ENCODE measurements at regions not wholly inside any gene's neighbourhood (a gene's known extent, or its start where the extent isn't known, plus 50 kb on each side); places are given as distances from the start of the nearest gene placed in this dataset.

DNA sequence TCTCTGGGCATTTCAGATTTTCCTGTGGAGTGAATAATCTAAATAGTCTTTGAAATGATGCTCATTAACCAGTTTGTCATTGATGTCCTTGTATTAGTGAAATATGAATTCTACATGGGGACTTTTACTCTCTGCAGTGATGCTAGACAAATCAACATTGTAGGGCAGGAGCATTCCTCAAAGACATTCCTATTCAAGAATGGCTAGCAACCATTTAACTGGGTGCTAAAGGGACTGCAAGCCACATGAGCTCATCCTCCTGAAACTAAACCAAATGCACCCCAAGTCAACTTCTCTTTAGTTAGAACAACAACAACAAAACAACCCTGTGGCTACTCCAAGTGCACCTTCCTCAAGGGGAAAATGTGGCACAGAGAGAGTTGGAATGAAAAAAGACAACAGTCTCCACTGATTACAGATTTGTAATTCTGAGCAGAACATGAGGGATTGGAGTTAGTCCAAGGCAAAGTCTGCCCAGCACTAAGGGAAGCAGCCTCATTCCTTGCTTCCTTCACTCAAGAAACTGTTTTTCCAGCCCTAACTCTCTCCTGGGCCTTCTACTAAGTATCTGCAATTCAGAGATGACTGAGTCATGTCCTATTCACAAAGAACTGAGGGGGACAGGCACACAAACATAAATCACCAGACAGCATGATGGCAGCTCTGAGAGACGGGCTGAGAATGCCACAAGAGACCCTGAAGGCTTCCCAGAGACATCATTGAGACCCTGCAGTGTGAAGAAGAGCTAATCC, 82.0 kb upstream of the WWC1 start:
- no peak for DNase-seq

DNA sequence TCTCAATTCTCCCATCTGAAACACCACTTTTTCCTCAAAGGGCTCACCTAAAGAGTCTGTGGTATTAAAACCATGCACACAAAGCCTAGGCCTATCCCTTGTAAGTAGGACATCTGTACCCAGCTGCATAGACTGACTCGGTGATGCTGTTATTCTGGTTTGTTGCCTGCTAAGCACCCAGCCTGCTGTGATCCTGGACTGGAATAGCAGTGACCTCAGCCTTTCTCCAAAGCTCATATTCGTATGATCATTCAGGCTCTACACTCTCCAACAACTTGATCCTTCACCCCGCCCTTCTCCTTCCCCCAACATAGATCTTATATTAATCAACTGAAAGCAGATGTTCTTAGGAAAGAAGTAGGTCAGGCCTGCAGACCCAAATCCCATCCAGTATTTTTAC, 81.4 kb upstream of the WWC1 start:
- DNase-seq: no peak

DNA sequence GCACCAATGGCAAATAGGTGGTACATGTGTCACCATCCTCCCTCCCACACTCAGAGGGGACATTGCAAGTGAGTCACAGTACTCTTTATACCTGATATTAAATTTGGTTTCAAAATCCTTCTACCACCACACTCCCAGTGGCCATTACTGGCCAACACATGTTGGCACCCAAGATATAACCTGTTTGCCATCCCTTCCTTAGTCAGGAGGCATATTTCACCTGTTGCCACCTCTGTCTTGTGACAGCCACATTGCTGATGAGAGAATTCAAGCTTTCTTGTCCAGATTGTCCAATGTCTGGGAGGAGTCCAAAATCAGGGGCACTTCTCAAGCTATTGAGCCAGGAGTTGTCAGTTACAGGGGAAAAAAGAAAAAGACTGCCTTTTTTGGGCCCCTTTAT, 80.2 kb upstream of the WWC1 start:
- DNase-seq: no peak

DNA sequence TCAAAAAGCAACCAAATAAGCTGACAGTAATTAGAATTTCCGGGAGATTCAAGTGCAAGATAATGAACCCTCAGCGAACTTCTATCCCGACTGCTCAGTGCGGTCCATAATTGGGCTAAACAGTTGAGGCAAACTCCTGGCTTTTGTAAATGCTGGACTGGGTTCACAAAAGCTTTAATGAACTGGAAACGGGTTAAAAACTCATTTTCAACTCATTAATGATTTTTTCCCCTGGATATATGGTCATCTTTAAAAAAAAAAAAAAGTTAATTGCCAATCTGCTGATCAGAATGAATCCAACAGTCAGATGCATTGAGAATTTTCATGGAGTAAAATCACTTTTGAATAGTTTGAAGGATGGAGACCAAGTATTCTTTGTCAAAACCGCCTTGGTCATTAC, 79.5 kb upstream of the WWC1 start:
- DNase-seq: no peak

DNA sequence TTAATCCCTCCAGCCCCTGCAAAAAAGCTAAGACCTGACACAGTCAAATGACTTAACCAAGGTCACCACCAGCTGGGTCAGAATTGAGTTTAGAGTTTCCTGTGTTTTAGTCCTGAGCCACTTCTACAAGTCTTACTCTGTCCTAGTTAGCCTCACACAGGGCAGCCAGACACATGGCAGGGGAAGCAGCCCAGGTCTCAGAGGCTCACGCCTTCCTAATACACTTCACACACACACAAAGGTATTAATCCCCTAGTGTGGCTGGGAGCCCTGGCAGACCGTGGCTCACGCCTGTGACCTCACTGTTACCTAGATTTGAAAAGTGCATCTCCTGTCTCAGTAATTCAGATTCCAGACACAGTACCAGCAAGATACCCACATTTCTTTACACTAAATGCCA, 77.4 kb upstream of the WWC1 start:
- DNase-seq: no peak

DNA sequence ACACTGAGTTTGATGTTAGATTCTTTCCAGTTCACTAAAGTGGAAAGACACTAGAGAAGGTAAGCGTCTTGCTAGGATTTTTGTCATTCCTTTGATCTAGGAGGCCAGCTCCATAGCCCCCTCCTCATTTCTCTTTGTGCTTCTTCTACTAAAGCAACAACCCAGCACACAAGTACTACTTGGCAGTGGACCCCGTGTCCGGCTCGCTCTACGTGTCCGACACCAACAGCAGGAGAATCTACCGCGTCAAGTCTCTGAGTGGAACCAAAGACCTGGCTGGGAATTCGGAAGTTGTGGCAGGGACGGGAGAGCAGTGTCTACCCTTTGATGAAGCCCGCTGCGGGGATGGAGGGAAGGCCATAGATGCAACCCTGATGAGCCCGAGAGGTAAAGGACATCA, 76.6 kb upstream of the WWC1 start:
- DNase-seq: no peak

DNA sequence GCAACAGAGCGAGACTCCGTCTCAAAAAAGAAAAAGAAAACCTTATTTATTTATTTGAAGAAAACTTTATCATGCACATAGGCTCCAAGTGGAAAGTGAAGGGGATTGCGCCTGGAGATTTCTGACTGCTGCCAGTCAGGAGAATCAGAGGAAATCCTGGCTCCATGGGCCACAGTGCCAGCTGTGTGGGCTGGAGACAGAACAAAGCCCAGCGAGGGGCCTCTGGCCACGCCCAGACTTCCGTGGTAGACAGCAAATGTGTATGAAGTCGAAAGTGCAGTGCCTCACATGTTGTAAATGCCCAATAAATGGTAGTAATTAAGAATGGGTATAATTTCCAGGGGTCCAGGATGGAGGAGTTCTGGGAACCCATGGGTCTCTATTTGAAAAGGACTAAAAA, 75.8 kb upstream of the WWC1 start:
- no peak for DNase-seq

DNA sequence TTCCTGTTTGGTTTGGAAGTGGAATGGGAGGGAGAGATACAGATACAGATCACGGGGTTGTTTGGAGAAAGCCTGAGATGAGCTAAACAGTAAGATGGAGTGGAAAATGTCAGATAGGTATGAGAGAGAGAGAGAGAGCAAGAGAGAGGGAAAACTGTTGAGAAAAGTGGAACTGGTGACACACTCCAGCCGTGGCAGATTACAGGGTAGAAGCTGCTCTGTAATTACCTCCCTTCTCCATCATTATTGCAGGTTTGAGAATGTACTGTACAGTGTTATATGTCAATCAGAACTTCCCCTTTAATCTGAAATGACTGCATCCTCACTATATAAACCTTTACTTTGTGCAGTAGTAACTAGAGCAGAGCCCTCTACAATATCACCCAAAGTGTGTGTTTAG, 74.5 kb upstream of the WWC1 start:
- DNase-seq: no peak

DNA sequence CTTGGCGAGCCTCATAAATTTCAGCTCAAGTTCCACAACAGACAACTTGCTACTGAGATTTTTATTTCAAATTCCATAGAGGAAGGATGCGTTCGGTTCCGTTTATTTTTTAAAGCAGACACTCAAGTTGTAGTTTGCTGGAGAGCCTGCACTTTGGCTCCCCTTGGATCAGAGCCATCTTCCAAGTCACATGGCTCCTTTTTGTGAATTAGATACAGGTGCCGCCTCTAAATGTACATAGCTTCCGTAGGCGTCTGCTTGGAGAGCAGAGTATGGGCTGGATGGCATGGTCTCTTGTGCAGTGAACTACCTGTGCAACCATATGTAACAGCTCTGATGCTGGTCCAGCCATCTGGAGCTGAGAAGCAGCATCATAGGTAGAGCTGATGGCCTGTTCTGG, 73.9 kb upstream of the WWC1 start:
- no peak for DNase-seq

DNA sequence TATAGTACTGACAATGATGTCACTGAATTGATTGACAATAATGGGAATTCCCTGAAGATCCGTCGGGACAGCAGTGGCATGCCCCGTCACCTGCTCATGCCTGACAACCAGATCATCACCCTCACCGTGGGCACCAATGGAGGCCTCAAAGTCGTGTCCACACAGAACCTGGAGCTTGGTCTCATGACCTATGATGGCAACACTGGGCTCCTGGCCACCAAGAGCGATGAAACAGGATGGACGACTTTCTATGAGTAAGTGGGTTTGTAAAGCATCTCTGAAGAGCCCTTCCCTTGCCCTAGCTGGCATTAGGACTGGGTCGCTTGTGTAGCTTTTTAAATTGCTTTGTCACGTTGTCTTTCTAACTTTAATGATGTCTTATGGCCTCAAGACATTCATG, 72.7 kb upstream of the WWC1 start:
- DNase-seq: no peak

DNA sequence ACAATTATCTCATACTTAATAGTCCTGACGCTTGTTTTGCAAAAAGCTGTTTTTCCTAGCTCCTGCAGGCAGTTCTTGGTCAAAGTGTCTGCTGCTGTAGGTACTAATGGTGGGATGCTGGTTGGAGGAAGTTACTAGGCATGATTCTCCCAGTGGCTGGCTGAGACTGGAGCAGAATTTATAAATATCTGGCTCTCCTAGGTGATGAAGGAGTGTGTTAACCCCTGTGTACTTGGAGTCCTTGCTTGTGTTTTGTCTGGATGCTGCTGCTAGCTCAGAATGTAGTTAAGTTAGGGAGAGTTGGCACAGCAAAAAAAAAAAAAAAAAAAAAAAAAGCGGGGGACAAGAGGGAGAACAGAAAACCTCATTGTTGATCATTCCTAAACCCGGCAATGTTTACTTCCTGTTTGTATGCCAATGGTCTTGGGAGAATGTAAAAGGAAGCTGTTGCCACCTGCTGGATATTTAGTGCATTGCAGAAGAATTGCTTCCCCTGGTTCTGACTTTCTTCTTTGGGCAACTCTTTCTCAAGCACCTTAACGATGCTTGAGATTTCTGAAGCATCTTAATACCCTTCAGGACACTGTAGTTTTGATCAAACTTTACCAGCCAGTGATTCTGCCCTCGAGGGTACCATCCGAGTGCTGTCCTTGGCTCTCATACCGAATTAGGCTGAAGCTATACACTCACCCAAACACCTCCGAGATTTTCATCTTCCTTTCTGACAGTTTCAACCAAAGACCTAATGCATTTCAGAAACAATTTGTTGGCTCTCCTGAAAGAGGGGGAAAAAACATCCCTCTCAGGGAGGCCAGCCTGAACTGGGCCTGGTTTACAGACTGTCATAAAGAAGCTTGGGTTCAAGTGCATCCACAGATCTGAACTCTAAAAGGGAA, 71.7 kb upstream of the WWC1 start:
- no peak for DNase-seq

DNA sequence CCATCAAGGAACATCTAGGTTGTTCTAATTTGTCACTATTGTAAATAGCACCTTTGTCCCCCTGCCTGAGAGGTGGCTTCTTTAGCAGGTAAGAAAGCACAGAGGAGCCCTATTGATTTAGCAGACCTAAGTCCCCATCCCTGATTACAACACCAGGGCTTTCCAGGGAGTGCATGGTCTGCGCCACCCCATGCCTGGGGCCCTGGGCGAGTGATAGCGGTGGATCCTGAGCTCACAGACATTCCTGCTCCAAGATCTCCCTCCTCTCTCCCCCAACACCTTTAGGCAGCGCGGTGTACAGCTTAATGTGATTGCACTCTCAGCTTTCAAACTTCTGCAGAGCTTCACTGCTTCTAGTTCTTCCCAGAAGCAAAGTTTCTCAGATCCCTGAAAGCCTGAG, 67.4 kb upstream of the WWC1 start:
- DNase-seq: no peak

DNA sequence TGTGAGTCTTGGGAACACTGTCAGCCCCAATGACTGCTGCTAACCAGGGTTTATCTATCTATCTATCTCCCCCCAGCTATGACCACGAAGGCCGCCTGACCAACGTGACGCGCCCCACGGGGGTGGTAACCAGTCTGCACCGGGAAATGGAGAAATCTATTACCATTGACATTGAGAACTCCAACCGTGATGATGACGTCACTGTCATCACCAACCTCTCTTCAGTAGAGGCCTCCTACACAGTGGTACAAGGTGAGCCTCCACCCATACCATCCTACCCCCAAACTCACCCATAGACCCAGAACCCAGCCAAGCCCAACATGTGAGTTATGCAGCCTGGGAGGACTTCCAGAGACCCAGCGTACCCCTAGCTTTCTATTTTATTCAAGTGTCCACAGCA, 65.4 kb upstream of the WWC1 start:
- no peak for DNase-seq

DNA sequence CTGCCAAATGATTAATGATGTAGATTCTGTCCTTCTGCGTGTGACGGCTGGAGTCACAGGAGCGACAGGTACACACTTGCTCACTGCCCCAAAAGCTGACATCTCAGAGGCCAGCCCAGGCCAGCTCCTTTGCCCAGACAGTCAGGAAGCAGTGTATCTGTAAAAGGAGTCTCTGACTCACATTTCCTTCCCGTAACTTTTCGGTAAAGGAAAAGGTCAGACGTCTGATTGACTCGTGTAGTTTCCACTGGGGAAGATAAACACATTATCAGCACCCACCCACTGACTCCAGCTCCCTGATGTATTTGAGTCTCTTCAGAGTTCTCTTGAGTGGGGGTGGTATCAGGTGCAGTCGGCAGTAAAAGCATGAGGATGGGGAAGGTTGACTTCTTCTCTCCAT, 64.4 kb upstream of the WWC1 start:
- no peak for DNase-seq

DNA sequence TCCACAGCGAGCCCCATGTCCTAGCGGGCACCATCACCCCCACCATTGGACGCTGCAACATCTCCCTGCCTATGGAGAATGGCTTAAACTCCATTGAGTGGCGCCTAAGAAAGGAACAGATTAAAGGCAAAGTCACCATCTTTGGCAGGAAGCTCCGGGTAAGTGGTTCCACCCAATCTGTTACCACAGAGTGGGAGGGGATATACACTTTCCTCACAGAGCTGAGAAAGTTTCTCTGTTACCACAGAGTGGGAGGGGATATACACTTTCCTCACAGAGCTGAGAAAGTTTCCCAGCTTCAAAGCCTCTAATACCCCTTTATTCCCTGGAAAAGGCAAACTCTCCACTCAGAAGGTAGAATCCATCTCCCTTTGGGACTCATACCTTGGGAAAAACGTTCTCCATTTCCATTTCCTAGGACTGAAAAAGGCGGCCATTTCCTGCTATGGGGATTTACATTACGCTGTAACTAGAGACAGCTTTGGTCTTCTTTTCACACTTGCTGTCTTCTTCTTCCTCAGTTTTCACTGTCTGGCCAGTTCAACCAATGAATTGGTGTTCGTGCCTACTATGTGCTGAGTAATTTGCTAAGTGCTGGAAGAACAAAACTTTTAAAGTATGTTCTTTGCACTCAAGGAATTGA, 63.4 kb upstream of the WWC1 start:
- no peak for DNase-seq

DNA sequence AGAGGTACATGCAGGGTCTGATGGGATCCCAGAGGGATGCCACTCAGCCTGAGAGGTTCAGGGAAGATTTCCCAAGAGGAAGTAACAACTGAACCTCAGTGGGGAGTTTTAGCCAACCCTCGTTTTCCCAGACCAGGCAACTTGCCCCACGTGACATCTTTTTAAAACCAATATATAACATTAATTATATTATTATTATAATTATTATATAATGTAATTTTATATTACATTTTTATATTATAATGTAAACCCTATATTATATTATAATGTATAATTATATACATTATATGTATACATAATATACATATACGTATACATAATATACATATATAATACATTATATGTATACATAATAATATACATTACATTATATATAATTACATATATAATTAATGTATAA, 62.8 kb upstream of the WWC1 start:
- DNase-seq: no peak

DNA sequence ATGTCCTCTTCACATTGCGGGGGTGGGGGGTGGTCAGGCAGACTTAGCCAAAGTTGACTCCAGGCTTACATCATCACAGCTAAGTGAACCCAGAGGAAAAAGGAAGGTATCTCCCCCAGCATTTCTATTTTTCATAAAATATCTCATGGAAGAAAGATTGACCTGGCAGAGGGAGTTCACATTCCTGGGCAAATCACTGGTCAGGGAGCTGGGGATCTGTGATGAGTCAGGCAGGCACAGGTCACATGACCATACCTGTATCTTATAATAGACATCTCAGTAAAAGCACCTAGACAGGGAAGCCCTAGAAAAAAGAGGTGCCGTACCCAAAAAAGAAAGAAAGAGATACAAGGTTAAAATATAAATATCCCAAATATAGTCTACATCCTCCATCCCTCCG, 57.3 kb upstream of the WWC1 start:
- DNase-seq: no peak

DNA sequence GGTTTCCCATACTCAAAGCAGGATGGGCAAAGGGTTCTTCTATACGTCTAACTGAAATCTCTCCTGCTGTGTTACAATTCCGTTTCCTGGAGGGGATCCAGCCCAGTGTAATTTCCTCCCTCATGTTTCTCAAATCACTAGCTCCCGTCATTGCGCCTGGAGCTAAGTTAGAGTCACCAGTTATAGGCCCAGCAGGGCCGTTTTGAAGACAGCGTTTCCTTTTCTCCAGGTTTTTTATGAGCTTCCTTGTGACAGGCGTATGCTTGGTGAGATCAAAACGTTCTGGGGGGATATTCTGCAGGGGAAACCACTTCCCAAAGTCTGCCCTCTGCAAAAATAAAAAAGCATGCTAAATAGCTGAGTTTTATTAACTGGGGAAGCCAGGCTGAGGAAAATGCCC, 53.0 kb upstream of the WWC1 start:
- no peak for DNase-seq

DNA sequence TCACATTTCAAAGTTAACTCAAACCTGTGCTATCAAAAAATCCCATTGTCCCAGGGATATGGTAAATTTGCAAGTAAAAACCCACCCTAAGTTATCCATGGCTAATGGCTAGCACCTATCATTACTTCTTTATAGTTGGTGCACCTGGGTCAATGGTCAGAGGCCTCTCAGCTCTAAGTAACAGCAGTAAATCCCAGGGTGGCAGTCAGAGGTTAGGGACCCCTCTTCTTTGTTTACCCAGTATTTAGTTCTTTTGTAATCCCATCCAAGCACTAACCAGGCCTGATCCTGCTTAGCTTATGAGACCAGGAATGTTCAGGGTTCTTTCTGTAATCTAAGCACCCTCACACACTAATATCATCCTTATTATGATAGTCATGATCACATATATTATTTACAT, 52.1 kb upstream of the WWC1 start:
- no peak for DNase-seq

Measured in NCI-H1436 (cell line).